Left forelimb (tissue), 1 donor: ENCODE measurements at regions not wholly inside any gene's neighbourhood (a gene's known extent, or its start where the extent isn't known, plus 50 kb on each side); places are given as distances from the start of the nearest gene placed in this dataset.
"Not testable (repeated sequence)": the region's sequence is repeated elsewhere in the genome, so short reads cannot be mapped to it uniquely, and the experiment has no call there.

ENCODE experiments used
- DNase-seq: peaks from one replicate; pipeline ENCODE4 v3.0.0-alpha.2; 2018; ENCODE audit warnings: low spot score

- no peak for DNase-seq
Measured at GRCh38 chr2:58620093-58620492, 379.0 kb upstream of the FANCL start.

- no peak for DNase-seq
Measured at GRCh38 chr2:58616961-58617360, 375.8 kb upstream of the FANCL start.

- DNase-seq, result no peak
Measured at GRCh38 chr2:58614219-58614618, 373.1 kb upstream of the FANCL start.

- no peak for DNase-seq
Measured at GRCh38 chr2:58612973-58613372, 371.8 kb upstream of the FANCL start.

GRCh38 chr2:58609326-58609725, 368.2 kb upstream of the FANCL start:
- no peak for DNase-seq

- no peak for DNase-seq
Measured at GRCh38 chr2:58608146-58608545, 367.0 kb upstream of the FANCL start.

GRCh38 chr2:58607448-58607847, 366.3 kb upstream of the FANCL start:
- DNase-seq, result no peak

- DNase-seq, result no peak
Measured at GRCh38 chr2:58606799-58607198, 365.7 kb upstream of the FANCL start.

- DNase-seq, result no peak
Measured at GRCh38 chr2:58604096-58604495, 363.0 kb upstream of the FANCL start.

GRCh38 chr2:58601017-58601416, 359.9 kb upstream of the FANCL start:
- no peak for DNase-seq

GRCh38 chr2:58598171-58598570, 357.0 kb upstream of the FANCL start:
- no peak for DNase-seq

- no peak for DNase-seq
Measured at GRCh38 chr2:58595714-58596113, 354.6 kb upstream of the FANCL start.

GRCh38 chr2:58594762-58595161, 353.6 kb upstream of the FANCL start:
- no peak for DNase-seq

- no peak for DNase-seq
Measured at GRCh38 chr2:58594175-58594574, 353.1 kb upstream of the FANCL start.

- not testable (repeated sequence) for DNase-seq
Measured at GRCh38 chr2:58586178-58586577, 345.1 kb upstream of the FANCL start.

GRCh38 chr2:58585233-58585632, 344.1 kb upstream of the FANCL start:
- no peak for DNase-seq

GRCh38 chr2:58584606-58585118, 343.5 kb upstream of the FANCL start:
- DNase-seq, result no peak

- DNase-seq, result no peak
Measured at GRCh38 chr2:58578276-58578675, 337.2 kb upstream of the FANCL start.

- DNase-seq, result no peak
Measured at GRCh38 chr2:58574873-58575272, 333.7 kb upstream of the FANCL start.

GRCh38 chr2:58572731-58573130, 331.6 kb upstream of the FANCL start:
- DNase-seq, result no peak

- DNase-seq, result no peak
Measured at GRCh38 chr2:58571181-58571852, 330.2 kb upstream of the FANCL start.

GRCh38 chr2:58569475-58570185, 328.5 kb upstream of the FANCL start:
- no peak for DNase-seq

- DNase-seq, result no peak
Measured at GRCh38 chr2:58568901-58569300, 327.8 kb upstream of the FANCL start.

- DNase-seq, result no peak
Measured at GRCh38 chr2:58562276-58562675, 321.2 kb upstream of the FANCL start.
